WI38 (cell line): ENCODE measurements at regions not wholly inside any gene's neighbourhood (a gene's known extent, or its start where the extent isn't known, plus 50 kb on each side); places are given as distances from the start of the nearest gene placed in this dataset.

Source experiments
- H3K4me3 ChIP-seq: 2 replicates; pipeline ENCODE4 v1.5.1; 2011; ENCODE audit warnings: low read depth, mild to moderate bottlenecking, control low read depth, low read length
- TF ChIP-seq, protein P1 (sequence below): IDR thresholded peaks from 2 replicates; pipeline ENCODE4 v1.5.1; 2012; ENCODE audit warnings: low read depth, mild to moderate bottlenecking, control low read depth, low read length

- TF ChIP-seq, protein P1, sequence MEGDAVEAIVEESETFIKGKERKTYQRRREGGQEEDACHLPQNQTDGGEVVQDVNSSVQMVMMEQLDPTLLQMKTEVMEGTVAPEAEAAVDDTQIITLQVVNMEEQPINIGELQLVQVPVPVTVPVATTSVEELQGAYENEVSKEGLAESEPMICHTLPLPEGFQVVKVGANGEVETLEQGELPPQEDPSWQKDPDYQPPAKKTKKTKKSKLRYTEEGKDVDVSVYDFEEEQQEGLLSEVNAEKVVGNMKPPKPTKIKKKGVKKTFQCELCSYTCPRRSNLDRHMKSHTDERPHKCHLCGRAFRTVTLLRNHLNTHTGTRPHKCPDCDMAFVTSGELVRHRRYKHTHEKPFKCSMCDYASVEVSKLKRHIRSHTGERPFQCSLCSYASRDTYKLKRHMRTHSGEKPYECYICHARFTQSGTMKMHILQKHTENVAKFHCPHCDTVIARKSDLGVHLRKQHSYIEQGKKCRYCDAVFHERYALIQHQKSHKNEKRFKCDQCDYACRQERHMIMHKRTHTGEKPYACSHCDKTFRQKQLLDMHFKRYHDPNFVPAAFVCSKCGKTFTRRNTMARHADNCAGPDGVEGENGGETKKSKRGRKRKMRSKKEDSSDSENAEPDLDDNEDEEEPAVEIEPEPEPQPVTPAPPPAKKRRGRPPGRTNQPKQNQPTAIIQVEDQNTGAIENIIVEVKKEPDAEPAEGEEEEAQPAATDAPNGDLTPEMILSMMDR, result no peak
Measured at GRCh38 chr7:118005026-118005425, 131.8 kb upstream of the CTTNBP2 start.

DNA sequence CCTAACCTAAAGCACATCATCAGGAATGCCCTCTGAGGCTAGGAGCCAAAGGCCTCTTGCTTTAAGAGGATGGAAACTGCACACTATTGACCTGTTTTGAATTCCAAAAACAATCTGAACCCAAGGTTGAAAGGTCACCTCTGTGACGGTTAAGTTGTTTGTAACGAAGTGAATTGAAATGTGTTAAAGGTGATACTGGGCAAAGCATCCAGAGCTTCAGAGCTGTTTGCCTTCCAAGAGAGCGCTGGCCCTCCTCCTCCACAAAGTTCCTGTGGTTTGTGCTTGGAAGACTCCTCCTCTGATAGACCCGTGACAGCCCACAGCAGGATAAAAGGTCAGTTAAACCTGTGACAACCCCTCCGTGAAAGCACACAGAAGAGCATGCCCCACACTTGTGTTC lies 133.7 kb upstream of the CTTNBP2 start:
- TF ChIP-seq, protein P1, result no peak
- no peak overlapping the region for H3K4me3 ChIP-seq

More at GRCh38 chr7:118005026-118005425, 131.8 kb upstream of the CTTNBP2 start:
- no peak overlapping the region for H3K4me3 ChIP-seq

GRCh38 chr7:118009419-118009818 lies 136.2 kb upstream of the CTTNBP2 start:
- TF ChIP-seq, protein P1, result no peak

GRCh38 chr7:118011652-118012051 lies 138.4 kb upstream of the CTTNBP2 start:
- TF ChIP-seq, protein P1, result no peak

More at GRCh38 chr7:118009419-118009818, 136.2 kb upstream of the CTTNBP2 start:
- H3K4me3 ChIP-seq, result no peak overlapping the region

GRCh38 chr7:118013252-118014010 lies 140.2 kb upstream of the CTTNBP2 start:
- no peak overlapping the region for H3K4me3 ChIP-seq
- TF ChIP-seq, protein P1, result no peak

More at GRCh38 chr7:118011652-118012051, 138.4 kb upstream of the CTTNBP2 start:
- no peak overlapping the region for H3K4me3 ChIP-seq

GRCh38 chr7:118022546-118022945 lies 149.3 kb upstream of the CTTNBP2 start:
- TF ChIP-seq, protein P1, result no peak
- H3K4me3 ChIP-seq, result no peak overlapping the region

- TF ChIP-seq, protein P1, result no peak
Measured at GRCh38 chr7:118026791-118027190, 153.6 kb upstream of the CTTNBP2 start.

More at GRCh38 chr7:118026791-118027190, 153.6 kb upstream of the CTTNBP2 start:
- no peak overlapping the region for H3K4me3 ChIP-seq
